ENCODE measurements at regions not wholly inside any gene's neighbourhood (a gene's known extent, or its start where the extent isn't known, plus 50 kb on each side); places are given as distances from the start of the nearest gene placed in this dataset.

- Histone ChIP-seq H3K79me2 (ENCODE audit: insufficient read depth, low read length) (no peaks in the 10 kb centered on the region), H3K9me2 (replicated peaks; ENCODE audit: low read depth, low read length) (no peaks in the 10 kb centered on the region), H3K27me3 (ENCODE audit: insufficient read depth, low read length, poor library complexity, severe bottlenecking) (no peaks in the 10 kb centered on the region), H3K4me3 (ENCODE audit: low read length, poor library complexity, severe bottlenecking) (no peak overlapping the region), H3K4me1 (ENCODE audit: insufficient read depth, low read length, poor library complexity, severe bottlenecking) (no peaks in the 10 kb centered on the region), H3F3A (ENCODE audit: low read depth) (no peaks in the 10 kb centered on the region), H3K36me3 (ENCODE audit: insufficient read depth, low read length) (no peaks in the 10 kb centered on the region), H3K9me3 (ENCODE audit: insufficient read depth, low read depth, low read length) (no peaks in the 10 kb centered on the region), H3K9ac (ENCODE audit: low read depth, low read length, poor library complexity, severe bottlenecking) (no peak overlapping the region), H2AFZ (ENCODE audit: low read length) (no peak overlapping the region), H3K4me2 (ENCODE audit: low read depth, low read length, poor library complexity, severe bottlenecking) (no peak overlapping the region), H4K20me1 (ENCODE audit: insufficient read depth, low read length, poor library complexity, severe bottlenecking) (no peaks in the 10 kb centered on the region)
- TF ChIP-seq CTCF (conservative IDR thresholded peaks at IDR 0.05; ENCODE audit: low read length) (no peak), EZH2phosphoT487 (IDR thresholded peaks at IDR 0.05; ENCODE audit: borderline replicate concordance) (no peak)
Observed at GRCh38 chr4:60840020-60840419, 360.1 kb upstream of the ADGRL3 start.

- Histone ChIP-seq H3K79me2 (ENCODE audit: insufficient read depth, low read length) (no peaks in the 10 kb centered on the region), H4K20me1 (ENCODE audit: insufficient read depth, low read length, poor library complexity, severe bottlenecking) (no peaks in the 10 kb centered on the region), H3K4me3 (ENCODE audit: low read length, poor library complexity, severe bottlenecking) (no peak overlapping the region), H3K36me3 (ENCODE audit: insufficient read depth, low read length) (no peaks in the 10 kb centered on the region), H3K27me3 (ENCODE audit: insufficient read depth, low read length, poor library complexity, severe bottlenecking) (no peaks in the 10 kb centered on the region), H3K4me1 (ENCODE audit: insufficient read depth, low read length, poor library complexity, severe bottlenecking) (no peaks in the 10 kb centered on the region), H3K9me3 (ENCODE audit: insufficient read depth, low read depth, low read length) (no peaks in the 10 kb centered on the region), H3K9ac (ENCODE audit: low read depth, low read length, poor library complexity, severe bottlenecking) (no peak overlapping the region), H3K4me2 (ENCODE audit: low read depth, low read length, poor library complexity, severe bottlenecking) (no peak overlapping the region), H2AFZ (ENCODE audit: low read length) (no peak overlapping the region), H3F3A (ENCODE audit: low read depth) (no peaks in the 10 kb centered on the region), H3K9me2 (replicated peaks; ENCODE audit: low read depth, low read length) (no peaks in the 10 kb centered on the region)
- no peak for TF ChIP-seq CTCF (conservative IDR thresholded peaks at IDR 0.05; ENCODE audit: low read length)
- no peak for TF ChIP-seq EZH2phosphoT487 (IDR thresholded peaks at IDR 0.05; ENCODE audit: borderline replicate concordance)
Observed at GRCh38 chr4:60846678-60847077, 353.4 kb upstream of the ADGRL3 start.

GRCh38 chr4:60847614-60848013, 352.5 kb upstream of the ADGRL3 start:
- Histone ChIP-seq H4K20me1 (ENCODE audit: insufficient read depth, low read length, poor library complexity, severe bottlenecking) (no peaks in the 10 kb centered on the region), H3K9me2 (replicated peaks; ENCODE audit: low read depth, low read length) (no peaks in the 10 kb centered on the region), H3K27me3 (ENCODE audit: insufficient read depth, low read length, poor library complexity, severe bottlenecking) (no peaks in the 10 kb centered on the region), H3K4me3 (ENCODE audit: low read length, poor library complexity, severe bottlenecking) (no peak overlapping the region), H3K9me3 (ENCODE audit: insufficient read depth, low read depth, low read length) (no peaks in the 10 kb centered on the region), H3K4me1 (ENCODE audit: insufficient read depth, low read length, poor library complexity, severe bottlenecking) (no peaks in the 10 kb centered on the region), H2AFZ (ENCODE audit: low read length) (no peak overlapping the region), H3K36me3 (ENCODE audit: insufficient read depth, low read length) (no peaks in the 10 kb centered on the region), H3K9ac (ENCODE audit: low read depth, low read length, poor library complexity, severe bottlenecking) (no peak overlapping the region), H3F3A (ENCODE audit: low read depth) (no peaks in the 10 kb centered on the region), H3K79me2 (ENCODE audit: insufficient read depth, low read length) (no peaks in the 10 kb centered on the region), H3K4me2 (ENCODE audit: low read depth, low read length, poor library complexity, severe bottlenecking) (no peak overlapping the region)
- no peak for TF ChIP-seq EZH2phosphoT487 (IDR thresholded peaks at IDR 0.05; ENCODE audit: borderline replicate concordance)
- TF ChIP-seq CTCF (conservative IDR thresholded peaks at IDR 0.05; ENCODE audit: low read length), result no peak
